GM12874 (cell line): ENCODE measurements at regions not wholly inside any gene's neighbourhood (a gene's known extent, or its start where the extent isn't known, plus 50 kb on each side); places are given as distances from the start of the nearest gene placed in this dataset.

Experiments used
- CTCF ChIP-seq: IDR thresholded peaks from 2 replicates; pipeline ENCODE4 v1.5.1; 2011; ENCODE audit warnings: low read depth, mild to moderate bottlenecking, control low read depth, low read length, moderate library complexity; ENCODE audit not compliant: insufficient read depth

GRCh38 chr13:22175241-22175640, 504.4 kb downstream of the FGF9 start:
- no peak for TF ChIP-seq CTCF

GRCh38 chr13:22175815-22176214, 504.9 kb downstream of the FGF9 start:
- no peak for TF ChIP-seq CTCF

GRCh38 chr13:22176968-22177520, 506.2 kb downstream of the FGF9 start:
- TF ChIP-seq CTCF: no peak

GRCh38 chr13:22178878-22179277, 508.0 kb downstream of the FGF9 start:
- no peak for TF ChIP-seq CTCF

GRCh38 chr13:22187329-22187728, 516.5 kb downstream of the FGF9 start:
- no peak for TF ChIP-seq CTCF

- TF ChIP-seq CTCF: no peak
Measured at GRCh38 chr13:22189176-22190048, 518.5 kb downstream of the FGF9 start.

- TF ChIP-seq CTCF: no peak
Measured at GRCh38 chr13:22193070-22193469, 522.2 kb downstream of the FGF9 start.
